Left ventricle myocardium inferior (tissue), 1 donor: ENCODE measurements at regions not wholly inside any gene's neighbourhood (a gene's known extent, or its start where the extent isn't known, plus 50 kb on each side); places are given as distances from the start of the nearest gene placed in this dataset.

Source experiments
- DNase-seq: peaks from one replicate; pipeline ENCODE4 v3.0.0-alpha.2; 2020
- H3K27ac ChIP-seq: fragments of 200-600 bp; replicated peaks from 2 replicates; pipeline ENCODE4 v1.8.0; 2021
- H3K27me3 ChIP-seq: fragments of 200-600 bp; 2 replicates; pipeline ENCODE4 v1.8.0; 2021; ENCODE audit warnings: low read depth
- H3K36me3 ChIP-seq: fragments of 200-600 bp; 2 replicates; pipeline ENCODE4 v1.8.0; 2021
- H3K4me1 ChIP-seq: fragments of 200-600 bp; 2 replicates; pipeline ENCODE4 v1.8.0; 2021
- H3K4me3 ChIP-seq: fragments of 200-600 bp; 2 replicates; pipeline ENCODE4 v1.8.0; 2021; ENCODE audit warnings: mild to moderate bottlenecking, moderate library complexity
- H3K9me3 ChIP-seq: fragments of 200-600 bp; replicated peaks from 2 replicates; pipeline ENCODE4 v1.8.0; 2021
- intact Hi-C: fragments of 100-400 bp; cut with micrococcal nuclease; formaldehyde crosslinking; loops from one replicate; pipeline ENCODE4 v1.11.0; 2022
- TF ChIP-seq, protein P1 (sequence below): fragments of 200-600 bp; IDR thresholded peaks from 2 replicates; pipeline ENCODE4 v1.8.0; 2021; ENCODE audit warnings: antibody characterized with exemption, mild to moderate bottlenecking, borderline replicate concordance
- donor health status: DM: no; HTN: yes; CAD: no; lungs with severe emphysema.

DNA sequence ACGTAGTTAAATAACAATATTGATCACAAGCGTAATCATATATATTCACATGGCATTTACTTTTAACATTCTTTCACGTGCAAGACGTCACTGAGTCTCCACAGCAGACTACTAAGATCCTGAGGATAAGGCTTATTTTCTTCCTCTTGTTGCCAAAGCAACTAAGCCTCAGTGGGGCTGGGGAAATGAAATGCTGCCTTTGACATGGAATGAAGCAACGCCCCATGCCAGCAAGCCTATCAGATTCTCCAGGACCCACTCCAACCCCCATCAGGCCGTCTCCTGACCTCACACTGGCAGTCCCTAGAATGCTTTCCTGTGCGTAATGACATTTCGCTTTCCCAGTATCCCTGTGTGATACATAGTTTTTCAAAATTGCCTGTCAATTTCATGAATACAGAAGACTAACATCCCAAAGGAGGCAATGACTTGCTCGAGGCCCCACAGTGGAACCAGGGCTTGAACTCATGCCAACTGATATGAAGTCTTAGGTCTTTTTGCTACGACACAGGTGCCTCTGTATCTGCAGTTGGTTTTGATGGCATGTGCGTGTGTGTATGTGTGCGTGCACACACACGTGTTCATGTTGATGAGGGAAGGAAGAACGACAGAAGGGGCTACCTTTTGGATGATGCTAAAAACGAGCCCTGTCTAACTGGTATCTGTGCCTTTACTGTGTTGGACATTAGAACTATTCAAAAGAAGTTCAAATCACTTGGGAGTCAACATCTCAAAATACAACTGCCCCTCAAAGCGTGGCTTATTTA is 239.1 kb downstream of the VRK1 start:
- DNase-seq: no peak
- intact Hi-C loops: no loop called here

DNA sequence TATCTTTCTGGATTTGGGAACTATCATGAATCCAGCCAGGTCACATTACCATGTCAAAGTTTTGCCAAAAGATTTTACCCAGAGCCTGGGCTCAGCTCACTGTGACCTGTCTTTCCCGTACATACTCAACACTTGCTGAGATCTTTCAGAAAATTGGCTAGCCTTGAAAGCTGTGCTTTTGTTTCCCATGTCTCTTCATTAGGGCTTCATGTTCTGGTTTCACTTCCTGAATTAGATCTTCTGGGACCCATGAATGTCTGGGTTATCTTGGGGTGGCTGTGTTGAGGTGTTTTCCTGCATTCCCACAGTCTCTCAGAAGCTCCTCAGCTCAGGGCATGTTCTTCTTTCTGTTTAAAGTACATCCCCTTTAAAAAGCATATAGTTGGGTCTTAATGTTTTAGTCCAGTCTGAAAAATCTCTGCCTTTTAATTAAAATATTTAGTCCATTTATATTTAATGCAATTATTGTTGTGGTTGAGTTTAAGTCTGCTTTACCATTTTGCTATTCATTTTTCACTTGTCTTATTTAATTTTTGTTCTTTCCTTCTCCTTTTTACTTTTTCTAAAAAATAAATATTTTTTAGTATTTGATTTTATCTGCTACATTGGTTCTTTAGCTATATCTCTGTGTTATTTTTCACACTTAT is 242.7 kb downstream of the VRK1 start:
- Histone ChIP-seq H3K9me3 (peaks cover 27% of the 10 kb centered on the region), H3K27me3 (peaks cover 37% of the 10 kb centered on the region), H3K36me3 (no peaks in the 10 kb centered on the region), H3K27ac (no peak overlapping the region), H3K4me1 (no peaks in the 10 kb centered on the region), H3K4me3 (no peak overlapping the region)
- intact Hi-C loops: no loop called here
- DNase-seq: no peak
- TF ChIP-seq, protein P1, sequence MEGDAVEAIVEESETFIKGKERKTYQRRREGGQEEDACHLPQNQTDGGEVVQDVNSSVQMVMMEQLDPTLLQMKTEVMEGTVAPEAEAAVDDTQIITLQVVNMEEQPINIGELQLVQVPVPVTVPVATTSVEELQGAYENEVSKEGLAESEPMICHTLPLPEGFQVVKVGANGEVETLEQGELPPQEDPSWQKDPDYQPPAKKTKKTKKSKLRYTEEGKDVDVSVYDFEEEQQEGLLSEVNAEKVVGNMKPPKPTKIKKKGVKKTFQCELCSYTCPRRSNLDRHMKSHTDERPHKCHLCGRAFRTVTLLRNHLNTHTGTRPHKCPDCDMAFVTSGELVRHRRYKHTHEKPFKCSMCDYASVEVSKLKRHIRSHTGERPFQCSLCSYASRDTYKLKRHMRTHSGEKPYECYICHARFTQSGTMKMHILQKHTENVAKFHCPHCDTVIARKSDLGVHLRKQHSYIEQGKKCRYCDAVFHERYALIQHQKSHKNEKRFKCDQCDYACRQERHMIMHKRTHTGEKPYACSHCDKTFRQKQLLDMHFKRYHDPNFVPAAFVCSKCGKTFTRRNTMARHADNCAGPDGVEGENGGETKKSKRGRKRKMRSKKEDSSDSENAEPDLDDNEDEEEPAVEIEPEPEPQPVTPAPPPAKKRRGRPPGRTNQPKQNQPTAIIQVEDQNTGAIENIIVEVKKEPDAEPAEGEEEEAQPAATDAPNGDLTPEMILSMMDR: no peak

More for the DNA sequence above, 239.1 kb downstream of the VRK1 start:
- Histone ChIP-seq H3K36me3 (no peaks in the 10 kb centered on the region), H3K27me3 (peaks cover 73% of the 10 kb centered on the region), H3K4me1 (peaks cover 8% of the 10 kb centered on the region), H3K27ac (no peak overlapping the region), H3K9me3 (peaks cover 34% of the 10 kb centered on the region), H3K4me3 (no peak overlapping the region)
- TF ChIP-seq, protein P1: no peak

DNA sequence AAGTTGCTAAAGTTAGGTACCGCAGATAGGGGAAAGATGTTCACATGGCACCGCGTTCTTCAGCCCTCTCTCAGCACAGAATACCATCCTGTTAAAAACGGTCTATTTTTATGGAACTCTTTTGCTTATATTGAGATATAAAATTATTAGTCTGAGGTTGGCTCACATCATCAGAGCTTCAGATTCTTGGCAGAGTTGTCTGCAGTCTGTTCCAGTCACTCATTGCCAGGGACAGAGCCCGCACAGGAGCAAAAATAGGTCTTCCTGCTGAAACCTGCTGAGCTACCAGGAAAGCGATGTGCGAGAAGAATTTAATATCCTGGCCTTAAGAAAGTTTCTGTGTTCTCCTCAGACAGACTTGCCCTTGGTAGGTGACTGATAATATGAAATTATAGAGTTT is 249.8 kb downstream of the VRK1 start:
- Histone ChIP-seq H3K4me3 (no peak overlapping the region), H3K27me3 (peaks cover 10% of the 10 kb centered on the region), H3K36me3 (no peaks in the 10 kb centered on the region), H3K27ac (no peak overlapping the region), H3K9me3 (no peaks in the 10 kb centered on the region), H3K4me1 (peaks cover 10% of the 10 kb centered on the region)
- DNase-seq: no peak
- intact Hi-C loops: no loop called here
- TF ChIP-seq, protein P1: no peak

DNA sequence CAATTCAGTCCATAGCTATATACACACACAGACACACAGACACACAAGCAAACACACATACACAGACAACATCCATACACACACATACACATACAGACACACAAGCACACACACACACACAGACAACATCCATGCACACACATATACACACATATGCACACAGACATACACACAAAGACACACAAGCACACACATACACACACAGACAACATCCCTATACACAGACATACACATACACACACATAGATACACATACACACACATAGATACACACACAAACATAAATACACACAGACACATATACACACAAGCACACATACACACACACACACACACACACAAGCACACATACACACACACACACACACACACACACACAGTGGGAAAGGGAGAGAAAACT is 254.8 kb downstream of the VRK1 start:
- no peak overlapping the region for H3K27ac ChIP-seq
- DNase-seq: no peak
- TF ChIP-seq, protein P1: no peak
- no peaks in the 10 kb centered on the region for H3K9me3 ChIP-seq
- H3K27me3 ChIP-seq: peaks cover 12% of the 10 kb centered on the region
- no peak overlapping the region for H3K4me3 ChIP-seq
- intact Hi-C loops: no loop called here
- peaks cover 11% of the 10 kb centered on the region for H3K4me1 ChIP-seq
- H3K36me3 ChIP-seq: no peaks in the 10 kb centered on the region

DNA sequence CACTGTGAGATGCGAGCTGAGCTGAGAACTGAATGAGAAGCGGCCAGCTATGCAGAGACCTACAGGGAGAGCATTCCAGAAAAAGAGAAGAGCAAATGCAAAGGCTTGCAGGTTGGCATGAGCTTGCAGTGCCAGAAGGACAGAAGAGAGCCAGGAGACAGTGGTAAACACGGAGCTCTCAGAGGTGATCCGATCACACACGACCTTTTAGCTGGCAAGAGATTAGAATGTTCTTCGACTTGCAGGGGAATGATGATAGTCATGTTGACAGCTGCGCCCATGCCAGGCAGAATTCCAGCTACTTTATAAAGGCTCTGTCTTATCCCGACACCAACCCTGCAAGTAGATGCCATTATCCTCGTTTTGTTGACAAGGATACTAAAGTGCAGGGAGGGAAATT is 256.8 kb downstream of the VRK1 start:
- H3K4me1 ChIP-seq: peaks cover 6% of the 10 kb centered on the region
- TF ChIP-seq, protein P1: no peak
- DNase-seq: no peak
- intact Hi-C loops: no loop called here
- H3K27me3 ChIP-seq: peaks cover 23% of the 10 kb centered on the region
- H3K9me3 ChIP-seq: no peaks in the 10 kb centered on the region
- H3K36me3 ChIP-seq: no peaks in the 10 kb centered on the region
- no peak overlapping the region for H3K4me3 ChIP-seq
- H3K27ac ChIP-seq: no peak overlapping the region
